Neural progenitor cell (in vitro differentiated cells): ENCODE measurements at regions not wholly inside any gene's neighbourhood (a gene's known extent, or its start where the extent isn't known, plus 50 kb on each side); places are given as distances from the start of the nearest gene placed in this dataset.
"Not testable (repeated sequence)": the region's sequence is repeated elsewhere in the genome, so short reads cannot be mapped to it uniquely, and the experiment has no call there.

Source experiments
- EZH2 ChIP-seq: fragments of 200-600 bp; sonication (generic); IDR thresholded peaks from 2 replicates; pipeline ENCODE4 v1.6.1; 2017; ENCODE audit warnings: antibody characterized with exemption, mild to moderate bottlenecking, moderate library complexity
- TF ChIP-seq, protein P1 (sequence below): fragments of 200-600 bp; sonication (generic); IDR thresholded peaks from 2 replicates; pipeline ENCODE4 v1.5.1; 2017; ENCODE audit warnings: antibody characterized with exemption, mild to moderate bottlenecking

DNA sequence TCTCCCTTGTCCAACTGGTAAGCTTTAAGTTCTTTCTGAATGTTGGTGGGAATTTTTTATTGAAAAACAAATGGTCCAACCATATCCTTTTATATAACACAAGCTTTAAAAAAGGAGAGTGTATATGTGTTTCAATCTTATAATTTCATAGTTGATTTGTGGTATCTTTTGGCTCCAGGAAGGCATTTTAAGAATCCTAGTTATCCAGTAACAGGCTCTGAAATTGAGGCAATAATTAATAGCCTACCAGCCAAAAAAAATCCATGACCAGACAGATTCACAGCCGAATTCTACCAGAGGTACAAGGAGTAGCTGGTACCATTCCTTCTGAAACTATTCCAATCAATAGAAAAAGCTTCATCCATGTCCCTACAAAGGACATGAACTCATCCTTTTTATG, 141.6 kb downstream of the FZD1 start:
- TF ChIP-seq, protein P1, sequence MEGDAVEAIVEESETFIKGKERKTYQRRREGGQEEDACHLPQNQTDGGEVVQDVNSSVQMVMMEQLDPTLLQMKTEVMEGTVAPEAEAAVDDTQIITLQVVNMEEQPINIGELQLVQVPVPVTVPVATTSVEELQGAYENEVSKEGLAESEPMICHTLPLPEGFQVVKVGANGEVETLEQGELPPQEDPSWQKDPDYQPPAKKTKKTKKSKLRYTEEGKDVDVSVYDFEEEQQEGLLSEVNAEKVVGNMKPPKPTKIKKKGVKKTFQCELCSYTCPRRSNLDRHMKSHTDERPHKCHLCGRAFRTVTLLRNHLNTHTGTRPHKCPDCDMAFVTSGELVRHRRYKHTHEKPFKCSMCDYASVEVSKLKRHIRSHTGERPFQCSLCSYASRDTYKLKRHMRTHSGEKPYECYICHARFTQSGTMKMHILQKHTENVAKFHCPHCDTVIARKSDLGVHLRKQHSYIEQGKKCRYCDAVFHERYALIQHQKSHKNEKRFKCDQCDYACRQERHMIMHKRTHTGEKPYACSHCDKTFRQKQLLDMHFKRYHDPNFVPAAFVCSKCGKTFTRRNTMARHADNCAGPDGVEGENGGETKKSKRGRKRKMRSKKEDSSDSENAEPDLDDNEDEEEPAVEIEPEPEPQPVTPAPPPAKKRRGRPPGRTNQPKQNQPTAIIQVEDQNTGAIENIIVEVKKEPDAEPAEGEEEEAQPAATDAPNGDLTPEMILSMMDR = not testable (repeated sequence)
- not testable (repeated sequence) for TF ChIP-seq EZH2
